ENCODE measurements at regions not wholly inside any gene's neighbourhood (a gene's known extent, or its start where the extent isn't known, plus 50 kb on each side); places are given as distances from the start of the nearest gene placed in this dataset.

GRCh38 chr12:46921764-46922133, 96.0 kb upstream of the SLC38A4 start:
- DNase-seq = no peak
- Histone ChIP-seq H3K4me3 (ENCODE audit: low read length) (no peak overlapping the region), H3K4me1 (ENCODE audit: control insufficient read depth, insufficient read depth, low read length) (no peaks in the 10 kb centered on the region), H3K27me3 (ENCODE audit: control insufficient read depth, insufficient read depth, low read length) (peaks cover 4% of the 10 kb centered on the region), H3K36me3 (ENCODE audit: control insufficient read depth, insufficient read depth, low read length) (no peaks in the 10 kb centered on the region), H3K9me3 (ENCODE audit: control insufficient read depth, low read depth, low read length) (no peaks in the 10 kb centered on the region), H3K27ac (ENCODE audit: low read length) (no peak overlapping the region)
- 50% methylated on average over 1 of the region's 1 CpG for WGBS (ENCODE audit: insufficient coverage, low lambda C conversion rate)

GRCh38 chr12:46926526-46926925, 100.7 kb upstream of the SLC38A4 start:
- no CpG with 5 or more reads among the region's 2 CpGs for WGBS (ENCODE audit: insufficient coverage, low lambda C conversion rate)

GRCh38 chr12:46930101-46930500, 104.3 kb upstream of the SLC38A4 start:
- H3K4me1 ChIP-seq (ENCODE audit: control insufficient read depth, insufficient read depth, low read length) = no peaks in the 10 kb centered on the region
- H3K4me3 ChIP-seq (ENCODE audit: low read length) = no peak overlapping the region
- WGBS (ENCODE audit: insufficient coverage, low lambda C conversion rate) = 100% methylated on average over 1 of the region's 1 CpG
- H3K36me3 ChIP-seq (ENCODE audit: control insufficient read depth, insufficient read depth, low read length) = no peaks in the 10 kb centered on the region
- no peak overlapping the region for H3K27ac ChIP-seq (ENCODE audit: low read length)
- DNase-seq = no peak
- H3K27me3 ChIP-seq (ENCODE audit: control insufficient read depth, insufficient read depth, low read length) = peaks cover 4% of the 10 kb centered on the region
- H3K9me3 ChIP-seq (ENCODE audit: control insufficient read depth, low read depth, low read length) = no peaks in the 10 kb centered on the region

More at GRCh38 chr12:46926526-46926925, 100.7 kb upstream of the SLC38A4 start:
- Histone ChIP-seq H3K4me1 (ENCODE audit: control insufficient read depth, insufficient read depth, low read length) (no peaks in the 10 kb centered on the region), H3K27me3 (ENCODE audit: control insufficient read depth, insufficient read depth, low read length) (peaks cover 4% of the 10 kb centered on the region), H3K4me3 (ENCODE audit: low read length) (no peak overlapping the region), H3K36me3 (ENCODE audit: control insufficient read depth, insufficient read depth, low read length) (no peaks in the 10 kb centered on the region), H3K9me3 (ENCODE audit: control insufficient read depth, low read depth, low read length) (no peaks in the 10 kb centered on the region), H3K27ac (ENCODE audit: low read length) (no peak overlapping the region)
- no peak for DNase-seq

- no CpG with 5 or more reads among the region's 1 CpG for WGBS (ENCODE audit: insufficient coverage, low lambda C conversion rate)
- Histone ChIP-seq H3K4me3 (ENCODE audit: low read length) (no peak overlapping the region), H3K27me3 (ENCODE audit: control insufficient read depth, insufficient read depth, low read length) (no peaks in the 10 kb centered on the region), H3K9me3 (ENCODE audit: control insufficient read depth, low read depth, low read length) (no peaks in the 10 kb centered on the region), H3K36me3 (ENCODE audit: control insufficient read depth, insufficient read depth, low read length) (no peaks in the 10 kb centered on the region), H3K27ac (ENCODE audit: low read length) (no peak overlapping the region), H3K4me1 (ENCODE audit: control insufficient read depth, insufficient read depth, low read length) (no peaks in the 10 kb centered on the region)
- peak in 1 of 2 donors; percentile 11 for DNase-seq
These were observed 108.2 kb upstream of the SLC38A4 start for GRCh38 chr12:46933947-46934346.

- 50% methylated on average over 2 of the region's 10 CpGs for WGBS (ENCODE audit: insufficient coverage, low lambda C conversion rate)
- H3K9me3 ChIP-seq (ENCODE audit: control insufficient read depth, low read depth, low read length) = no peaks in the 10 kb centered on the region
- DNase-seq = no peak
- no peaks in the 10 kb centered on the region for H3K36me3 ChIP-seq (ENCODE audit: control insufficient read depth, insufficient read depth, low read length)
- H3K4me3 ChIP-seq (ENCODE audit: low read length) = no peak overlapping the region
- H3K27ac ChIP-seq (ENCODE audit: low read length) = no peak overlapping the region
- H3K4me1 ChIP-seq (ENCODE audit: control insufficient read depth, insufficient read depth, low read length) = no peaks in the 10 kb centered on the region
- no peaks in the 10 kb centered on the region for H3K27me3 ChIP-seq (ENCODE audit: control insufficient read depth, insufficient read depth, low read length)
These were observed 108.7 kb upstream of the SLC38A4 start for GRCh38 chr12:46934374-46935111.

- DNase-seq = no peak
- Histone ChIP-seq H3K4me3 (ENCODE audit: low read length) (no peak overlapping the region), H3K9me3 (ENCODE audit: control insufficient read depth, low read depth, low read length) (no peaks in the 10 kb centered on the region), H3K27ac (ENCODE audit: low read length) (no peak overlapping the region), H3K27me3 (ENCODE audit: control insufficient read depth, insufficient read depth, low read length) (no peaks in the 10 kb centered on the region), H3K36me3 (ENCODE audit: control insufficient read depth, insufficient read depth, low read length) (no peaks in the 10 kb centered on the region), H3K4me1 (ENCODE audit: control insufficient read depth, insufficient read depth, low read length) (no peaks in the 10 kb centered on the region)
- 67% methylated on average over 2 of the region's 3 CpGs for WGBS (ENCODE audit: insufficient coverage, low lambda C conversion rate)
These were observed 109.6 kb upstream of the SLC38A4 start for GRCh38 chr12:46935271-46935847.

GRCh38 chr12:46936042-46936441, 110.2 kb upstream of the SLC38A4 start:
- DNase-seq = no peak
- Histone ChIP-seq H3K4me3 (ENCODE audit: low read length) (no peak overlapping the region), H3K27me3 (ENCODE audit: control insufficient read depth, insufficient read depth, low read length) (no peaks in the 10 kb centered on the region), H3K9me3 (ENCODE audit: control insufficient read depth, low read depth, low read length) (no peaks in the 10 kb centered on the region), H3K36me3 (ENCODE audit: control insufficient read depth, insufficient read depth, low read length) (no peaks in the 10 kb centered on the region), H3K27ac (ENCODE audit: low read length) (no peak overlapping the region), H3K4me1 (ENCODE audit: control insufficient read depth, insufficient read depth, low read length) (no peaks in the 10 kb centered on the region)
- no CpG with 5 or more reads among the region's 2 CpGs for WGBS (ENCODE audit: insufficient coverage, low lambda C conversion rate)

GRCh38 chr12:46938071-46938678, 112.4 kb upstream of the SLC38A4 start:
- no peaks in the 10 kb centered on the region for H3K9me3 ChIP-seq (ENCODE audit: control insufficient read depth, low read depth, low read length)
- no peaks in the 10 kb centered on the region for H3K27me3 ChIP-seq (ENCODE audit: control insufficient read depth, insufficient read depth, low read length)
- 100% methylated on average over 1 of the region's 4 CpGs for WGBS (ENCODE audit: insufficient coverage, low lambda C conversion rate)
- H3K36me3 ChIP-seq (ENCODE audit: control insufficient read depth, insufficient read depth, low read length) = no peaks in the 10 kb centered on the region
- H3K4me3 ChIP-seq (ENCODE audit: low read length) = no peak overlapping the region
- H3K27ac ChIP-seq (ENCODE audit: low read length) = no peak overlapping the region
- H3K4me1 ChIP-seq (ENCODE audit: control insufficient read depth, insufficient read depth, low read length) = no peaks in the 10 kb centered on the region
- DNase-seq = no peak

GRCh38 chr12:46941981-46942380, 116.2 kb upstream of the SLC38A4 start:
- Histone ChIP-seq H3K4me1 (ENCODE audit: control insufficient read depth, insufficient read depth, low read length) (no peaks in the 10 kb centered on the region), H3K4me3 (ENCODE audit: low read length) (no peak overlapping the region), H3K27me3 (ENCODE audit: control insufficient read depth, insufficient read depth, low read length) (no peaks in the 10 kb centered on the region), H3K36me3 (ENCODE audit: control insufficient read depth, insufficient read depth, low read length) (no peaks in the 10 kb centered on the region), H3K27ac (ENCODE audit: low read length) (no peak overlapping the region), H3K9me3 (ENCODE audit: control insufficient read depth, low read depth, low read length) (no peaks in the 10 kb centered on the region)
- no peak for DNase-seq
- no CpG with 5 or more reads among the region's 1 CpG for WGBS (ENCODE audit: insufficient coverage, low lambda C conversion rate)

GRCh38 chr12:46942579-46942978, 116.8 kb upstream of the SLC38A4 start:
- Histone ChIP-seq H3K4me1 (ENCODE audit: control insufficient read depth, insufficient read depth, low read length) (no peaks in the 10 kb centered on the region), H3K36me3 (ENCODE audit: control insufficient read depth, insufficient read depth, low read length) (no peaks in the 10 kb centered on the region), H3K27ac (ENCODE audit: low read length) (no peak overlapping the region), H3K27me3 (ENCODE audit: control insufficient read depth, insufficient read depth, low read length) (no peaks in the 10 kb centered on the region), H3K4me3 (ENCODE audit: low read length) (no peak overlapping the region), H3K9me3 (ENCODE audit: control insufficient read depth, low read depth, low read length) (no peaks in the 10 kb centered on the region)
- no peak for DNase-seq
- 100% methylated on average over 2 of the region's 2 CpGs for WGBS (ENCODE audit: insufficient coverage, low lambda C conversion rate)
